ENCODE measurements at regions not wholly inside any gene's neighbourhood (a gene's known extent, or its start where the extent isn't known, plus 50 kb on each side); places are given as distances from the start of the nearest gene placed in this dataset.

GRCh38 chr6:120514544-120514943 lies 819.7 kb downstream of the TBC1D32 start:
- TF ChIP-seq, protein P1, sequence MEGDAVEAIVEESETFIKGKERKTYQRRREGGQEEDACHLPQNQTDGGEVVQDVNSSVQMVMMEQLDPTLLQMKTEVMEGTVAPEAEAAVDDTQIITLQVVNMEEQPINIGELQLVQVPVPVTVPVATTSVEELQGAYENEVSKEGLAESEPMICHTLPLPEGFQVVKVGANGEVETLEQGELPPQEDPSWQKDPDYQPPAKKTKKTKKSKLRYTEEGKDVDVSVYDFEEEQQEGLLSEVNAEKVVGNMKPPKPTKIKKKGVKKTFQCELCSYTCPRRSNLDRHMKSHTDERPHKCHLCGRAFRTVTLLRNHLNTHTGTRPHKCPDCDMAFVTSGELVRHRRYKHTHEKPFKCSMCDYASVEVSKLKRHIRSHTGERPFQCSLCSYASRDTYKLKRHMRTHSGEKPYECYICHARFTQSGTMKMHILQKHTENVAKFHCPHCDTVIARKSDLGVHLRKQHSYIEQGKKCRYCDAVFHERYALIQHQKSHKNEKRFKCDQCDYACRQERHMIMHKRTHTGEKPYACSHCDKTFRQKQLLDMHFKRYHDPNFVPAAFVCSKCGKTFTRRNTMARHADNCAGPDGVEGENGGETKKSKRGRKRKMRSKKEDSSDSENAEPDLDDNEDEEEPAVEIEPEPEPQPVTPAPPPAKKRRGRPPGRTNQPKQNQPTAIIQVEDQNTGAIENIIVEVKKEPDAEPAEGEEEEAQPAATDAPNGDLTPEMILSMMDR (IDR thresholded peaks at IDR 0.05; ENCODE audit: insufficient read depth, low read length): no peak
- TF ChIP-seq POLR2AphosphoS5 (IDR thresholded peaks at IDR 0.05; ENCODE audit: low read depth) (no peak), SPI1 (IDR thresholded peaks at IDR 0.05; ENCODE audit: borderline replicate concordance, low read depth) (no peak)
- TF ChIP-seq, protein P2, sequence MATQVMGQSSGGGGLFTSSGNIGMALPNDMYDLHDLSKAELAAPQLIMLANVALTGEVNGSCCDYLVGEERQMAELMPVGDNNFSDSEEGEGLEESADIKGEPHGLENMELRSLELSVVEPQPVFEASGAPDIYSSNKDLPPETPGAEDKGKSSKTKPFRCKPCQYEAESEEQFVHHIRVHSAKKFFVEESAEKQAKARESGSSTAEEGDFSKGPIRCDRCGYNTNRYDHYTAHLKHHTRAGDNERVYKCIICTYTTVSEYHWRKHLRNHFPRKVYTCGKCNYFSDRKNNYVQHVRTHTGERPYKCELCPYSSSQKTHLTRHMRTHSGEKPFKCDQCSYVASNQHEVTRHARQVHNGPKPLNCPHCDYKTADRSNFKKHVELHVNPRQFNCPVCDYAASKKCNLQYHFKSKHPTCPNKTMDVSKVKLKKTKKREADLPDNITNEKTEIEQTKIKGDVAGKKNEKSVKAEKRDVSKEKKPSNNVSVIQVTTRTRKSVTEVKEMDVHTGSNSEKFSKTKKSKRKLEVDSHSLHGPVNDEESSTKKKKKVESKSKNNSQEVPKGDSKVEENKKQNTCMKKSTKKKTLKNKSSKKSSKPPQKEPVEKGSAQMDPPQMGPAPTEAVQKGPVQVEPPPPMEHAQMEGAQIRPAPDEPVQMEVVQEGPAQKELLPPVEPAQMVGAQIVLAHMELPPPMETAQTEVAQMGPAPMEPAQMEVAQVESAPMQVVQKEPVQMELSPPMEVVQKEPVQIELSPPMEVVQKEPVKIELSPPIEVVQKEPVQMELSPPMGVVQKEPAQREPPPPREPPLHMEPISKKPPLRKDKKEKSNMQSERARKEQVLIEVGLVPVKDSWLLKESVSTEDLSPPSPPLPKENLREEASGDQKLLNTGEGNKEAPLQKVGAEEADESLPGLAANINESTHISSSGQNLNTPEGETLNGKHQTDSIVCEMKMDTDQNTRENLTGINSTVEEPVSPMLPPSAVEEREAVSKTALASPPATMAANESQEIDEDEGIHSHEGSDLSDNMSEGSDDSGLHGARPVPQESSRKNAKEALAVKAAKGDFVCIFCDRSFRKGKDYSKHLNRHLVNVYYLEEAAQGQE (IDR thresholded peaks at IDR 0.05; ENCODE audit: insufficient replicate concordance, low read depth): no peak

Data from HL-60 (cell line).